M059J (cell line): ENCODE measurements at regions not wholly inside any gene's neighbourhood (a gene's known extent, or its start where the extent isn't known, plus 50 kb on each side); places are given as distances from the start of the nearest gene placed in this dataset.

Experiments used
- DNase-seq: peaks from one replicate; pipeline ENCODE4 v3.0.0-alpha.2; 2012; ENCODE audit warnings: low read depth

- DNase-seq: no peak
These were observed 630.5 kb upstream of the FANCL start for GRCh38 chr2:58871469-58872142.

- DNase-seq: no peak
These were observed 629.6 kb upstream of the FANCL start for GRCh38 chr2:58870704-58871103.

- DNase-seq: no peak
These were observed 625.8 kb upstream of the FANCL start for GRCh38 chr2:58866946-58867345.

GRCh38 chr2:58866527-58866926 is 625.4 kb upstream of the FANCL start:
- DNase-seq: no peak

GRCh38 chr2:58866040-58866439 is 624.9 kb upstream of the FANCL start:
- DNase-seq: no peak

GRCh38 chr2:58865436-58865835 is 624.3 kb upstream of the FANCL start:
- no peak for DNase-seq

GRCh38 chr2:58862244-58862643 is 621.1 kb upstream of the FANCL start:
- no peak for DNase-seq

- no peak for DNase-seq
These were observed 619.5 kb upstream of the FANCL start for GRCh38 chr2:58860586-58860985.

- no peak for DNase-seq
These were observed 615.0 kb upstream of the FANCL start for GRCh38 chr2:58856100-58856499.

GRCh38 chr2:58853420-58853819 is 612.3 kb upstream of the FANCL start:
- no peak for DNase-seq

- DNase-seq: no peak
These were observed 611.8 kb upstream of the FANCL start for GRCh38 chr2:58852905-58853304.

GRCh38 chr2:58852243-58852642 is 611.1 kb upstream of the FANCL start:
- no peak for DNase-seq

- no peak for DNase-seq
These were observed 610.5 kb upstream of the FANCL start for GRCh38 chr2:58851598-58851997.

GRCh38 chr2:58845011-58845410 is 603.9 kb upstream of the FANCL start:
- no peak for DNase-seq

- no peak for DNase-seq
These were observed 601.5 kb upstream of the FANCL start for GRCh38 chr2:58842501-58843155.

GRCh38 chr2:58834404-58834803 is 593.3 kb upstream of the FANCL start:
- peak; percentile 9 for DNase-seq

- DNase-seq: no peak
These were observed 585.7 kb upstream of the FANCL start for GRCh38 chr2:58826795-58827194.

GRCh38 chr2:58812771-58813344 is 571.7 kb upstream of the FANCL start:
- no peak for DNase-seq

- no peak for DNase-seq
These were observed 564.0 kb upstream of the FANCL start for GRCh38 chr2:58805126-58805525.

GRCh38 chr2:58803192-58803591 is 562.1 kb upstream of the FANCL start:
- no peak for DNase-seq

GRCh38 chr2:58800881-58801280 is 559.8 kb upstream of the FANCL start:
- no peak for DNase-seq

GRCh38 chr2:58798676-58799208 is 557.6 kb upstream of the FANCL start:
- no peak for DNase-seq

GRCh38 chr2:58796239-58796910 is 555.2 kb upstream of the FANCL start:
- no peak for DNase-seq
